ENCODE measurements at regions not wholly inside any gene's neighbourhood (a gene's known extent, or its start where the extent isn't known, plus 50 kb on each side); places are given as distances from the start of the nearest gene placed in this dataset.
"Not testable (repeated sequence)": the region's sequence is repeated elsewhere in the genome, so short reads cannot be mapped to it uniquely, and the experiment has no call there.

DNA sequence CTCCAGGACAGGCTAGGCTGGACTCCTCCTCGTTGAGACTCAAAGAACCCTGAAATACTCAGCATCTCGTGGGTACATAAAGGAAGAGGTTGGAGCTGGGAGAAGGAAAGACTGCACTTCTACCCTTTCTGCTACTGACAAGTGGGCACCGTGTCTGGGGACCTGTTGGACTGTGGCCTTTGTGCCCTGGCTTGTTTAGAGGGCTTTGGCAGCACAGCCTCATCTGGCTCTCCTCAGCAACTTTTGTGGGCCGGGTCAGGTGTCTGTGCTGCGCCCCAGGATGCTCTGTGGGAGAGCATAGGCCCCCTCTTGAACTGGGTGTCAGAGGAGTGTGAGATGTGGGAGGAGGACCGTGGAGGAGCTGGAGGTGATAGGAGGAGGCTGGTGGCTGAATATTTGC, 142.4 kb downstream of the FCRL5 start:
- no peak for DNase-seq (ENCODE audit: low spot score)

- no peak for DNase-seq (ENCODE audit: low spot score)
These were observed 144.3 kb downstream of the FCRL5 start for GRCh38 chr1:157407917-157408525.

GRCh38 chr1:157407367-157407766, 144.9 kb downstream of the FCRL5 start:
- DNase-seq (ENCODE audit: low spot score): no peak

GRCh38 chr1:157405662-157406061, 146.7 kb downstream of the FCRL5 start:
- DNase-seq (ENCODE audit: low spot score): no peak

- no peak for DNase-seq (ENCODE audit: low spot score)
These were observed 147.7 kb downstream of the FCRL5 start for GRCh38 chr1:157404614-157405013.

DNA sequence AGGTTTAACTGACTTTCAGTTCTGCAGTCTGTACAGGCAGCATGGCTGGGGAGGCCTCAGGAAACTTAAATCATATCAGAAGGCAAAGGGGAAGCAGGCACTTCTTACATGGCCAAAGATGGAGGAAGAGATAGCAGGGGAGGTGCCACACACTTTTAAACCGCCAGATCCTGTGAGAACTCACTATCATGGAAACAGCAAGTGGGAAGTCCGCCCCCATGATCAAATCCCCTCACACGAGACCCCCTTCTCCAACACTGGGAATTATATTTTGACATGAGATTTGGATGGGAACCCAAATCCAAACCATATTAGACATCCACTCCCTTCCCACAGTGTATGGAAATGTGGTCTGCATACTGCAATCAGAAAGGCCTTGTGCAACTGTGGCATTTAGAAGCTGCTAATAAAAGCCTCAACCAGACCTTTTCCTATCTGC, 148.2 kb downstream of the FCRL5 start:
- DNase-seq (ENCODE audit: low spot score): peak; percentile 47

GRCh38 chr1:157403608-157404007, 148.7 kb downstream of the FCRL5 start:
- DNase-seq (ENCODE audit: low spot score): no peak

GRCh38 chr1:157403203-157403602, 149.1 kb downstream of the FCRL5 start:
- DNase-seq (ENCODE audit: low spot score): peak; percentile 22

DNA sequence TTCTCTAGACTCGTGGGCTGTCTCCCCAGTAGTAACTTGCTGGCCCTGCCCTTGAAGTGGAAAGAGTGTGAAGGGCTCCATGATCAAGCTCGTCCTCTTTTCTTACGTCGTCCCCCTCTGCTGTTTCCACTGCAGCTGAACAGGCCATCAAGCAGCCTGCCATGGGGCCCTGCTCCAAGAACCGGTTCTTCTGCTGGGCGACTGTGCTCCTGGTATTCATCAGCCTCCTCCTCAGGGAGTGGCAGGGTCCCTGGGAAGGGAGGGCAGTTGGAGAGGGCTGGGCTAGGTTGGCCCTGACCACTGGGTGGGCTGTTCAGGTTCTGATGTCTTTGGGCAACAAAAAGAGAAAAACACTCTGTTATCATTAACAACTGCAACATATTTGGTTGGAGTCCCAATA, 151.5 kb downstream of the FCRL5 start:
- peak; percentile 24 for DNase-seq (ENCODE audit: low spot score)

DNA sequence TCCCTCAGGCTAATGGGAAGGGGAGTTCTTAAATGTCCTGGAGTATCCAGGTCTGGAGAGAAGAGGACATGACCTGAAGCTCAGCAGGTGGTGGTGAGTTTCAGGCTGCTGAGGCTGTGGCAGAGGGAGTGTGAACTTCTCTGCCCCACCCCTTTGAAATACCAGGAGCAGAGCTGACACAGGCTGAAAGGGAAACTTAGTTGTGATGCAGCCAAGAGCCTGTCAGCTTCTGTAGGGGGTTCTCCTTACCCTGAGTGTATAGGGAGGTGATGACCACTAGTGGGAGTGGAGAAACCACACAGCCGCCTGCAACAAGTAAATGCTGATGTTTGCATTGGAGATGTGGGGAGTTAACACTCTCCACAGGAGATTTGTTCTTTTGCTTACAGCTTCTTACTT, 152.3 kb downstream of the FCRL5 start:
- peak; percentile 29 for DNase-seq (ENCODE audit: low spot score)

GRCh38 chr1:157399343-157399983, 152.9 kb downstream of the FCRL5 start:
- DNase-seq (ENCODE audit: low spot score): no peak

DNA sequence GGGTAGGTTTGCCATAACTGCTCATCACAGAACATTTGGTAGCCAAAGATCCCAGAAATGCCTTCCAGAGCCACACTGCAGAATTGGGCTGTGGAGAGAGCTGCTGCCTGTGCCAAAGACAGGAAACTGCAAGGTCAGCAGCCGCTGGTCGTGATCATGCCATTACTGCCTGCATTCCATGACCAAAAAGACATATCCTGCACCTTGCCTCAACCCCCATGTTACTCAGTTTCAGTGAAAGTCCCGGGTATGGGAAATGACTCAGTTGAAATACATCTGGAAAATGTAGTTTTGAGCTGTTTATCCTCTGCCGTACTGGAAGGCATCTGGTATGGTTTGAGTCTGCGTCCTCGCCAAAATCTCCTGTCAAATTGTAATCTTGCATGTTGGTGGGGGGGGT, 161.7 kb downstream of the FCRL5 start:
- DNase-seq (ENCODE audit: low spot score): peak; percentile 89

GRCh38 chr1:157388057-157388456, 164.3 kb downstream of the FCRL5 start:
- DNase-seq (ENCODE audit: low spot score): no peak

- peak; percentile 35 for DNase-seq (ENCODE audit: low spot score)
These were observed 168.1 kb downstream of the FCRL5 start for GRCh38 chr1:157384258-157384657.

DNA sequence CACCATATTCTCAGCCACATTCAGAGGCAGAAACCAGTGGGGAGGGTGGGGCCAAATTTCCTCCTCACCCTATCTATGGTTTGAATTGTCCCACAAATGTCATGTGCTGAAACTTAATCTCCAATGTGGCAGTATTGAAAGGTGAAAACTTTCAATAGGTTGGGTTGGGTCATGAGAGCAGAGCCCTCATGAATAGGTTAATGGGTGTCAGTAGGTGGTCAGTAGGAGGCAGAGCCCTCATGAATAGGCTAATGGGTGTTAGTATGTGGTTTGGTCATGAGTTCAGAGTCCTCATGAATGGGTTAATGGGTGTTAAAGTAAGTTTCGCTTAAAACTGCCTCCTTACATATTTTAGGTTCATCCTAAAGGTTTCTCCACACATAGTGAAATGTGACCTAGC, 170.0 kb downstream of the FCRL5 start:
- DNase-seq (ENCODE audit: low spot score): no peak

- DNase-seq (ENCODE audit: low spot score): no peak
These were observed 171.8 kb downstream of the FCRL5 start for GRCh38 chr1:157380523-157380922.

DNA sequence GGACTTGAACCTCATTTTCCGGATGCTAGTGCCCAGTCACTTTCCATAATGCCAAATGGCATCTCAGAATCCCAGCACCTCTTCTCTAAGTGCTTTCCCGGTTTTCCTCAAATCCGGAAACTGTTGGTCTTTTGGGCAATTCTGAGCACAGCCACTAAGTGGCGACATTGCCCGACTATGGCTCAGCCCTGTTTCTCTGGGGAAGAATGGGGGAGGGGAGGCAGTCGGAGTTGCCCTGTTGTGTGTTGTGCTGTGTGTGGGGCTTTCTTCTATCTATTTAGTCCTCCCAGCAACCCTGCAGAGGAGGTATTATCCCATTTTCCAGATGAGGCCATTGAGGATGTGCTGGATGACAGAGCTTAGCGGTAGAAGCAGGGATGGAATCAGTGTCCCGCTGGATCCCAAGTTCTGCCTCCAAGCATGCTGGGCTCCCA, 175.0 kb downstream of the FCRL5 start:
- DNase-seq (ENCODE audit: low spot score): peak; percentile 44

DNA sequence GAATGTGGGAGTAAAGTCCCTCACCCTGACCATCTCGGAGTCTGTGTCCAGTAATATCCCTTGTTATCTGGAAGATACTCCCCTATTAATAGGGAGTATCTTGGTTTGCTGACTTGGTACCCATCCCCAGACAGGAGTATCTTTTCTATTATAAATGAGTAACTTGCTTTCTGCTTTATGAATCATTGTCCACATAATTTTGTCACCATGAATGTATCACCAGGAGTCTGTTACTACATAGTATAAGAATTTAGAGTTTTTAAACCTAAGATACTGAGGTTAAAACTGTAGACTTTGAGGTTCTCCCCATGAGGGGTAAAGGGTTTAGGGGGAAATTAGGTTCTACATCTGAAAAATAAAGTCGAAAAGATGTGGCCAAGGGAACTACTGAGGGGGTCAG, 175.6 kb downstream of the FCRL5 start:
- DNase-seq (ENCODE audit: low spot score): no peak

DNA sequence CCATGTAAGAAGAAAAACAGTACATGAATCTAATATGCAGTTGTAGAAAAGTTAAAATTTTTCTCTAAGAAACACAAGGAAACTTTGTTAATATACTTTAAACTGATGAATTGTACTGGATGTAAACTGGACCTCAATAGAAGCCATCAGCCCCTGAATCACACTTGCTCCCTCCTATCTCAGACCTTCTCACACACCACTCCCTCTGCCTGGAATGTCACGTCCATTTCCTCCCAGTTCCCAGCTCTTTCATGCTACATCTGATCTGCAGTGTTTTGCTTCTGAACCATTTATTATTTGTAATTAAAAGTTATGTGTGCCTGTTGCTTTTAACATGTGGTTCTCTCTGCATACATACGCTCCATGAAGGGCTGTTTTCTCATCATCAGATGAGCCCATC, 180.0 kb downstream of the FCRL5 start:
- DNase-seq (ENCODE audit: low spot score): not testable (repeated sequence)

DNA sequence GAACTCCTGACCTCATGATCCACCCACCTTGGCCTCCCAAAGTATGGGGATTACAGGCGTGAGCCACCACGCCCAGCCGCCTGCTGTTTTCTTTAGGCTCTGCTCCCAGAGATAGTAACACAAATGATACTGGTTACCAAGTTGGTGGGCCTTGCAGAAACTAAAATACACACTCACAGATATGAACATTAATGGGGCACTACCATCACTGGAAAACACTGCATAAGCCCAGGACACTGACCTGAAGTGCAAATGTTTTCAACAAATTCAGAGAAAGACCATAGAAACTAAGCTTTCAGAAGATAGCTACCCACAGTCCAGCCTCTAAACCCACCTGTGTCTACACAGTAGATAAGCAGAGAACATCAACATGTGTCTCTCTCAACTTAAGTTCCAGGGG, 180.5 kb downstream of the FCRL5 start:
- DNase-seq (ENCODE audit: low spot score): no peak

DNA sequence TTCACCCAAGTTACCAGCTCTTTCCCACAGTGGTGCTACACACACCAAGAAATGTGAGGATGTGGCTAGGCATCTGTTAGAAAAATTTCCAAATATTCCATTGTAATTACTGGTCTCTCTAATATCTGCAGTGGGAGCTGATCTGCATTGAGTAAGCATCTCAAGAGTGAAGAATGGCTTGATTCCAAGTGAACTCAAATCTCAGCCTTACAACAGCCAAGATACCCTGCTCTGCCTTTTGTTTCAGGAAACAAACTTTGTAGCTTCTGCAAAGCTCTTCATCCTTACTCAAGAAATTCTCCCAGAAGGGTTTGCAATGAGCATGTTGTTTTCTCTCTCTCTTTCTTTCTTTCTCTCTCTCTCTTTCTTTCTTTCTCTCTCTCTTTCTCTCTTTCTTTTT, 181.1 kb downstream of the FCRL5 start:
- peak; percentile 78 for DNase-seq (ENCODE audit: low spot score)

GRCh38 chr1:157370698-157371097, 181.6 kb downstream of the FCRL5 start:
- DNase-seq (ENCODE audit: low spot score): no peak

DNA sequence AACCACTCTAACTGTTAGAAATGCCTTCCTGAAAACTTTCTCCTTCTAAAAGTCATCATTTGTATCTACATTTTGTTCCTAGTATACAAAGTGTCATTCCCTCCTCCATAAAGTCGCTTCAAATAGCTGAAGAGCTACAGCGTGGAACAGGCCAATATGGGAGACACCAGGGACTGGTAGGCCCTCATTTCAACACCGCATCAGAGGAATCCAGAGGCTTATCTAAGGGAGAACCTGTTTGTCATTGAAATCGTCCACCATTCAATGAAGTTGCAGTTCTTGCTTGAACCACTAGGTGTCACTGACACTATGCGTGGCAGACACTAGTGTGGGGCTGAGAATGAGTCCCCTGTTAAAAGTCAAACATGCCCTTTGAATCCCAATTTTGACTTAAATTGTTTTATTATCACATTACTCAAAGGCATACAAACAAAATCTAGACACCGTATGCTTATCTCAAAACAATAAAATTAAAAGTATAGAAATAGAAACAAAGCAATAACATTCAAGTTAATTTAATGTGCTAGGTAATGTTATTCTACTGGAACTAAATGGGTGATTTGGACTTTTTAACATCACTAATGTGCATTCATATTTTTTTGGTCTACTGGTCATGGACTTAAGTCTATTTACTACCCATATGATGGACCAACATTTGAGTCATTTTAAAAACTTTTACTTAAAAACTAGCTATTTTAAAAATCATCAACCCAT, 182.3 kb downstream of the FCRL5 start:
- DNase-seq (ENCODE audit: low spot score): peak; percentile 65
